NCI-H128 (cell line): ENCODE measurements at regions not wholly inside any gene's neighbourhood (a gene's known extent, or its start where the extent isn't known, plus 50 kb on each side); places are given as distances from the start of the nearest gene placed in this dataset.
"Not testable (repeated sequence)": the region's sequence is repeated elsewhere in the genome, so short reads cannot be mapped to it uniquely, and the experiment has no call there.

ENCODE experiments used
- DNase-seq: peaks from one replicate; lab custom pipeline; 2025; ENCODE audit not compliant: unreplicated experiment; lab: John Stamatoyannopoulos, UW

DNA sequence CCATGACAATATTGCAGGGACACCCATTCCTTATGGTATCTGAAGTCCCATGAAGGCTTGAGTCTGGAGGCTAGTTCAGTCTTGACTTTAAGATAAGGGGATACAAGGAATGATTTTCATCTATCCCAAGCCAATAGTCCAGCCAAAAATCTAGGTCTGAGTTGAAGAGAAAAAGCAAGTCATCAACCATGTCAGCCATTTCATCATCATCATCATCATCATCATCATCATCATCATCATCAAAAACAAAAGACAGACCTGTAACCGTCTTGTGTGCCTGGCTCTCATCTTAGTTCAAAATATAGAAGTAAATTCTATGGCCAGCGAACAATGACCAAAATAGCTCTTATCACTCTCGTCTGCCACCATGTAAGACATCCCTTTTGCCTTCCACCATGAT, 59.5 kb upstream of the FAM90A26 start:
- DNase-seq: not testable (repeated sequence)

DNA sequence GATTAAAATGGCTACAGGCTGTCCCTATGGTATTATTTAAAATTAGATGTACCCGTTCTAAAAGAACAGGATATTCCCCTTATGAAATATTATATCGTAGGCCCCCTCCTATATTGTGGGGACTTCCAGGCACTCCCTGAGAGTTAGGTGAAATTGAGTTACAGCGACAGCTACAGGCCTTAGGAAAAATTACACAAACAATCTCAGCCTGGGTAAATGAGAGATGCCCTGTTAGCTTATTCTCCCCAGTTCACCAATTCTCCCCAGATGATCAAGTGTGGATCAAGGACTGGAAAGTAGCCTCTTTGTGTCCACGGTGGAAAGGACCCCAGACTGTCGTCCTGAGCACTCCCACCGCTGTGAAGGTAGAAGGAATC, 67.1 kb upstream of the FAM90A26 start:
- DNase-seq: not testable (repeated sequence)

DNA sequence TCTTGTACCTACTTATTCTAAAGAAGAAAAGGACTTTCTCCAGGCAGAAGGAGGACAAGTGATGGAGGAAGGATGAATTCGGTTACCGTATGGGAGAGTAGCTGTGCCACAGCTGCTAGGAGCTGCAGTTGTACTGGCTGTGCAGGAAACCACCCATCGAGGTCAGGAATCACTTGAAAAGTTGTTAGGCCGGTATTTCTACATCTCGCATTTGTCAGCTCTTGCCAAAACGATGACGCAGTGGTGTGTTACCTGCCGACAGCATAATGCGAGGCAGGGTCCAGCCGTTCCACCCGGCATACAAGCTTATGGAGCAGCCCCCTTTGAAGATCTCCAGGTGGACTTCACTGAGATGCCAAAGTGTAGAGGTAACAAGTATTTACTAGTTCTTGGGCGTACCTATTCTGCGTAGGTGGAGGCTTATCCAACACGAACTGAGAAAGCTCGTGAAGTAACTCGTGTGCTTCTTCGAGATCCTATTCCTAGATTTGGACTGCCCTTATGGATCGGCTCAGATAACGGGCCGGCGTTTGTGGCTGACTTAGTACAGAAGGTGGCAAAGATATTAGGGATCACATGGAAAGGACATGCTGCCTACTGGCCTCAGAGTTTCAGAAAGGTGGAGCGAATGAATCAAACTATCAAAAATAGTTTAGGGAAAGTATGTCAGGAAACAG, 67.6 kb upstream of the FAM90A26 start:
- DNase-seq: not testable (repeated sequence)

DNA sequence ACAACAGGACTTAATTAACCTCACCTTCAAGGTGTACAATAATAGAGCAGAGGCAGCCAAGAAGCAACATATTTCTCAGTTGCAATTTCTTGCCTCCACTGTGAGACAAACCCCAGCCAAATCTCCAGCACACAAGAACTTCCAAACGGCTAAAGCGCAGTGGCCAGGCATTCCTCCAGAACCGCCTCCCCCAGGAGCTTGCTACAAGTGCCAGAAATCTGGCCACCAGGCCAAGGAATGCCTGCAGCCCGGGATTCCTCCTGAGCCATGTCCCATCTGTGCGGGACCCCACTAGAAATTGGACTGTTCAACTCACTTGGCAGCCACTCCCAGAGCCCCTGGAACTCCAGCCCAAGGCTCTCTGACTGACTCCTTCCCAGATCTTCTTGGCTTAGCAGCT, 73.9 kb upstream of the FAM90A26 start:
- DNase-seq: not testable (repeated sequence)

DNA sequence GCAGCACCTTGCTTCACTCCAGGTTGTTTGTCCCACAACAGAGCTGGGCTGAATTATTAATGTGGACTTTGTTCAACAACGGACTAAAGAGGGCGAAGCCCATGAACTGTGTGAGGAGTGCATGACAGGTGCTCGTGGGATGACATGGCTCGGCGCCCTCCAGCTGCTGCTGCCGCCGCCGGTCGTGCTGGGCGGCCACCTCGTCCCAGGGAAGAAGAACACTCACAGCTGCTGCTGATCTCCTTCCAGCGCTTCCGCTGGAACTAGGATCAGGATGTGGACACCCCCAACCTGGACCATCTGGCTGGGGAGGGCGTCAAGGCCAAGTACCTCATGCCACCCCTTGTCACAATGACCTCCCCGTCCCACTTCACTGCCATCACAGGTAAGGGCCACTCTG, 91.4 kb upstream of the FAM90A26 start:
- not testable (repeated sequence) for DNase-seq

DNA sequence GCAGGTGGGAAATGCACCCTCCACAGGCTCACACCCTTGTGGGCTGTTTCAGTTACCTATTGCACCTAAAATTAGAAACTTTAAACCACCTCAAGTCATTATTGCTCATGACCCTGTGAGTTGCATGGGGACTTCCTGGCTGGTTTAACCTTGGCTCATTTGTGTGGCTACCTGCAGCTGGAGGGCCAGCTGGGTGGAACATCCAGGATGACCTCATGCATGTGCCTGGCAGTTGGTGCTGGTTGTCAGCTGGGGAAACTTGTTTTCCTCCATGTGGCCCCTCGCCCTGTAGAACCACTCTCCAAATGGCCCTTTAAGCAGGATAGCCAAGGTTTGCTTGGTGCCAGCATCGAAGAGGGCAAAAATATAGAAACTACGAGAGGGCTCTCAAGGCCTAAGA, 93.2 kb upstream of the FAM90A26 start:
- not testable (repeated sequence) for DNase-seq

DNA sequence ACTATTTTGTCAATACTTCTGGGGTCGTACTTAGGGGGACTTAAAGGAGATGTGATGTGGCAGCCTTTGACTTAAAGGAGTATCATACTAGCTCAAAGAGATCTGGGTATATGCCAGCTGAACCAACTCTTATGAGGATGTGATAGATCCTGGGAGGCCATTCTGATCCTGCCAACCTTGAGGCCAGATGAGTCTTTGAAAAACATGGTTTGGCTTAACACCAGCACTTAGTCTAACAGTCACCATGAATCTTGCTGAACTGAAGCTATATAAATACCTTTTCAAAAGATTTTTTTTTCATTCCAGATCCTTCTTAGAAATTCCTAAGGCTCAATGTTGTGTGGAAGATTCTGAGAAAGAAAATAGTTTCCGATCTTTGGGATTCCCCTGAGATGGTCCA, 93.7 kb upstream of the FAM90A26 start:
- not testable (repeated sequence) for DNase-seq

DNA sequence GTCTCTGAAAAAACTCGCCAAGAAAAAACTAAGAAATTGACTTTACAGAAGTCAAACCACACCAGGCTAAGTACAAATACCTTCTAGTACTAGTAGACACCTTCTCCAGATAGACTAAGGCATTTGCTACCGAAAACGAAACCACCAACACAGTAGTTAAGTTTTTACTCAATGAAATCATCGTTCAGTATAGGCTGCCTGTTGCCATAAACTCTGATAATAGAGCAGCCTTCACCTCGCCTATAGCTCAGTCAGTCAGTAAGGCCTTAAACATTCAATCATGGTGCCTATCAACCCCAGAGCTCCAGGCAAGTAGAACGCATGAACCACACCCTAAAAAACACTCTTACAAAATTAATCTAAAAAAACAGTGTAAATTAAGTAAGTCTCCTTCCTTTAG, 96.8 kb upstream of the FAM90A26 start:
- DNase-seq: not testable (repeated sequence)

DNA sequence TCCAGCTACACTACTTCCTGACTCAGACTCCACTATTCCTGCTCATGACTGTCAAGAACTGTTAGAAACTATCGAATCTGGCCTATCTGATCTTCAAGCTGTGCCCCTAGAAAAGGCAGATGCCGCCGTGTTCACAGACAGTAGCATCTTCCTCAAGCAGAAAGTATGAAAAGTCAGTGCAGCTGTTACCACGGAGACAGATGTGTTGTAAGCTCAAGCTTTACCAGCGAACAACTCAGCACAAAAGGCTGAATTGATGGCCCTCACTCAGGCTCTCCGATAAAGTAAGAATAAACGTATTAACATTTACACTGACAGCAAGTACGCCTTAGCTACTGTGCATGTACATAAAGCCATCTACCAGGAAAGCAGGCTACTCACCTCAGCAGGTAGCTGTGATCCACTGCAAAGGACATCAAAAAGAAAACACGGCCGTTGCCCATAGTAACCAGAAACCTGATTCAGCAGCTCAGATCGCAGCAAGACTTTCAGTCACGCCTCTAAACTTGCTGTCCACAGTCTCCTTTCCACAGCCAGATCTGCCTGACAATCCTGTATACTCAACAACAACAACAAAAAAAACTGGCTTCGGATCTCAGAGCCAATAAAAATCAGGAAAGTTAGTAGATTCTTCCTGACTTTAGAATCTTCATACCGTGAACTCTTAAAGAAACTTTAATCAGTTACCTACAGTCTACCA, 97.5 kb upstream of the FAM90A26 start:
- not testable (repeated sequence) for DNase-seq

DNA sequence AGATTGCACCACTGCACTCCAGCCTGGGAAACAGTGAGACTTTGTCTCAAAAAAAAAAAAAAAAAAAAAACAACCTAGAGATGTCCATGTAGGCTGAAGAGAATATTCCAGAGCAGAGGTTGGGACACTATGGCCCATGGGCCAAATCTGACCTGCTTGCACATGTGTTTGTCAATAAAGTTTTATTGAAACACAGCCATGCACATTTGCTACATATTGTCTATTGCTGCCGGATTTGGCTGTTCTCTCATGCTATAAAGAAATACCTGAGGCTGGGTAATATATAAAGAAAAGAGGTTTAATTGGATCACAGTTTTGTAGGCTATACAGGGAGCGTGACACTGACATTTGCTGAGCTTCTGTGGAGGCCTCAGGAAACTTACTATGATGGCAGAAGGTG, 102.3 kb upstream of the FAM90A26 start:
- not testable (repeated sequence) for DNase-seq

DNA sequence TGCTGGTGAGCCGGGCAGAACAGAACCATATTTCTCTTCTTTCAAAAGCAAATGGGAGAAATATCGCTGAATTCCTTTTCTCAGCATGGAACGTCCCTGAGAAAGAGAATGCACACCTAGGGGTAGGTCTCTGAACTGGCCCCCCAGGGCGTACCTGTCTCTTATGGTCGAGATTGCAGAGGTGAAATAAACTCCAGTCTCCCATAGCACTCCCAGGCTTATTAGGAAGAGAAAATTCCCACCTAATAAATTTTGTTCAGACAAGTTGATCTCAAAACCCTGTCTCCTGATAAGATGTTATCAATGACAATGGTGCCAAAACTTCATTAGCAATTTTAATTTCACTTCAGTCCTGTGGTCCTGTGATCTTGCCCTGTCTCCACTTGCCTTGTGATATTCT, 106.6 kb upstream of the FAM90A26 start:
- not testable (repeated sequence) for DNase-seq

DNA sequence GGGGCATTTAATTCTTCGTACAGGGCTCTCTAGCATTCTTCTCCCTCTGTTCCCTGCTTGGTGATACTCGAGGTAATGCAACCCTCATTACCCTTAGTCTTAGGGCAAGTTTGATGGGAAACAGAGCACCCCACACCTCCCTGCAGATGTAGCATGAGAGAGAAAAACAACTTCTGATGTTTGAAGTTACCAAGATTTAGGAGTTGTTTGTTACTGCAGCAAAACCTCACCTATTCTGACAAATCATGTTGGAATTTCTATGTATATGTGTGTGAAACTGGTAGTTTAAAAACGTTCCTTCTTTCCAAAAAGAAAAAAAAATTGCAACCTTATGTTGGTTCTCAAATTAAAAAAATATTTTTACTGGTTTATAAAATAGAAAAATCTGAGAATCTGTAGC, 145.3 kb upstream of the FAM90A26 start:
- not testable (repeated sequence) for DNase-seq

DNA sequence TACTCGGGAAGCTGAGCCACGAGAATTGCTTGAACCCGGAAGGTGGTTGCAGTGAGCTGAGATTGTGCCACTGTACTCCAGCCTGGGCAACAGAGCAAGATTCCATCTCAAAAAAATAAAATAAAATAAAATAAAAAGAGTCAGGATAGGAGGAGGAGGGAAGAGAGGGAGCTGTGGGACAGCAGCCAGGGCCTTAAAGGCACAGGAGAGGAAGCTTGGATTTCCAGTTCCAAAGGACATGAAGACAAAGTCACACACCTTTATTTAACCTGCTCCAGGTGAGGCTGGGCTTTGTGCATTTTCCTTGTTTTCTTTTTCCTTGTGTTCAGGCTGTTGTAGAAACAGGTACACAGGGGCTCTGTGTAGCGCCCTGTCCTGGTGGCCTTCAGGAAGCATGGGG, 138.2 kb upstream of the HMX1 start:
- not testable (repeated sequence) for DNase-seq

DNA sequence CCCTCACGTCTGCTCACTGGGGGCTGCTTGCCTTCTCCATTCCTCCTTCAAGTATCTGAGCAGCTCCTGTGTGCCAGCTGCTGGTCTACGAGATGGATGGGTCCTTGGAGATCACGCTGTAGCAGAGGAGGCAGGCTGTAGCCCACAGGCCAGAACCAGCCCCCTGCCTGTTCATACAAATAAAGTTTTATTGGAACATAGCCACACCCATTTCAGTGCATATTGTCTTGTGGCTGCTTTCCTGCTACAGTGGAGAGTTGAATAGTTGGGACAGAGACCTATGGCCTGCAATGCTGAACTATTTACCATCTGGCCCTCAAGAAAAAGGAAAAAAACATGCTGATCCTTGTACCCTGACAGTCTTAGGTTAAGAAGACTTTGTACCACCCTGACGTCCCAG, 136.8 kb upstream of the HMX1 start:
- DNase-seq: not testable (repeated sequence)

DNA sequence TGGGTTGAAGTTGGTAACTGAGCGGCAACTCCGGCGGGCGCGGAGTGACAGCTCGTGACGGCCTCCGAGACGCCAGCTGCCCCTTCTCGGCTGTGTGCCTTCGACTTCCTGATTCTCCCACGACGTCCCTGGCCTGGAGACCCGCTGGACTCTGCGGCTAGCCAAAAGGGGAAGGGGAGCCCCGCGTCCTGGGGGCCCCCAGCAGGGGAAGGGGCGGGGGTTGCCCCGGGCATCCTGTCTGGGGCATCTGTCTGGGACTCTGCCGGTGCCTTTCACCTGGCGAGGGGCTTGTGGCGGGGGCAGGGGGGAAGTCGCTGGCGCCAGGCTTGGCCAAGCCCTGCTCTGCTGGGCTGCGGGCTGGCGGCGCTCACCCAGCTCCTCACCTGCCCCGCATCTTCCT, 129.5 kb upstream of the HMX1 start:
- not testable (repeated sequence) for DNase-seq

DNA sequence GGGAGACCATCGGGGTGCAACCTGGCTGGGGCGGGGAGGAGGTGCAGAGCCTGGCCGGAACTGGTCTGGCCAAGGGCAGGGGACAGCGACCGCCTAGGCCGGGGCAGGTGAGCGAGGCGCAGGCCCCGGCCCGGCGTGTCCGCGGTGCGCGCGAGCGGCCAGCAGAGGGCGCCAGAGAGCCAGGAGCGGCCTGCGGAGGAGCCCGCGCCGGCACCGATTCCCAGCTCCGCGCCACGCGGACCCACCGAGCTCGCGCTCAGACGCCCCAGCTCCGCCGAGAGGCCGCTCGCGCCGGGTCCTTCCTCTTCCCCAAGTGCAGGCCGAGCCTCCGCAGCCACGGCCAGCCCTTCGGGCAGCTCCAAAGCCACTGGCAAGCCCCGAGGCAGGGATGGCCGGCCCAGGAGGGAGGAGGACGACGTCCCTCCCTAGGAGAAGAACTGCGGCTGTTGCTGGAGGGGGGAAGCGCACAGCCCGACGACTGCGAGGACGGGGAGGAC, 128.9 kb upstream of the HMX1 start:
- DNase-seq: not testable (repeated sequence)

DNA sequence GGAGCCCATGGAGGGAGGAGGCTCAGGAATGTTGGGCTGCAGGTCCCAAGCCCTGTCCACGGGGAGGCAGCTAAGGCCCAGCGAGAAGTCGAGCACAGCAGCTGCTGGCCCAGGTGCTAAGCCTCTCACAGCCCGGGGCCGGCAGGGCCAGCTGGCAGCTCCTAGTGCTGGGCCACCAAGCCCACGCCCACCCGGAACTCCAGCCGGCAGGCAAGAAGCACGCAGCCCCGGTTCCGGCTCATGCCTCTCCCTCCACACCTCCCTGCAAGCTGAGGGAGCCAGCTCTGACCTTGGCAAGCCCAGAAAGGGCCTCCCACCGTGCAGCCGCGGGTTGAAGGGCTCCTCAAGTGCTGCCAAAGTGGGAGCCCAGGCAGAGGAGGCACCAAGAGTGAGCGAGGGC, 121.3 kb upstream of the HMX1 start:
- DNase-seq: peak; percentile 3

DNA sequence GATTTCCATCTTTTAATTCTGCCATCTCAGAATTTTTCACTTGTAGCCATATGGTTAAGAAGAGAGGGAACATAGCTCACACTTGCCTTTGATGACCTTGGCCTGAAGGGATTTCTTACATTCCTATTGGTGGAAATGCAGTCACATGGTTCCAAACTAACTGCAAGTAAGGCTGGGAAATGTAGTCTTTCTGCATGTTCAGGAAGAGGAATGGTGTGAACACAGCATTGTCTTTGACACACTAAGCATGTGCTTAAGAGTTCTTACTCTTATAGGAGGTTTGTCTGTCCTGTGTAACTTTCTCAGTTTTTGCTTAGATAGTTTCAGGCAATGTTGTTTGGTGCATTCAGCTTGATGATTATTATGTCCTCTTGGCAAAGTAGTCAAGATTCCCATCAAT, 119.8 kb upstream of the HMX1 start:
- not testable (repeated sequence) for DNase-seq

DNA sequence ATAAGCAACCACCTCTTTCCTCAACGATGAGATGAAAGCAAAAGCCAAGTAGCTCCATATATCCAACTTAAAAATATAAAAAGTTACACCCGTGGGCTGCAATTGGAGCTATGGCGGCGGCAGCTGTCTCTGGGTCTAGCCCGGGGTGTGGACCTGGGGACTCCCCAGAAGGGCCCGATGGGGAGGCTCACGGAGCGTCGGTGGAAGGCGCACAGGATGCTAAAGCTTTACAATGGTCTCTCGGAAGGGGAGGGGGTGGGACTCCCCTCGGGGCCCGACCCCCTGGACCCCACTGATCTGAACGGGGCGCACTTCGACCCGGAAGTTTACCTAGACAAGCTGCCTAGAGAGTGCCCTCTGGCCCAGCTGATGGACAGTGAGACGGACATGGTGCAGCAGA, 118.7 kb upstream of the HMX1 start:
- not testable (repeated sequence) for DNase-seq

DNA sequence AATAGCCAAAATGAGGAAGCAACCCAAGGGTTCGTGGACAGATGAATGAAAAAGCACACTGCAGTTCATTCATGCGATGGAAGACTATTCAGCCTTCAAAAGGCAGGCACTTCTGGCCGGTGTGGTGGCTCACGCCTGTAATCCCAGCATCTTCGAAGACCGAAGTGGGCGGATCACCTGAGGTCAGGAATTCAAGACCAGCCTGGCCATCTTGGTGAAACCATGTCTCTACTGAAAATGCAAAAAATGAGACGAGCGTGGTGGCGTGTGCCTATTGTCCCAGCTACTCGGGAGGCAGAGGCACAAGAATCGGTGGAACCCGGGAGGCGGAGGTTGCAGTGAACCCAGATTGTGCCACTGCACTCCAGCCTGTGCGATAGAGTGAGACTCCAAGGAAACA, 114.1 kb upstream of the HMX1 start:
- DNase-seq: not testable (repeated sequence)

DNA sequence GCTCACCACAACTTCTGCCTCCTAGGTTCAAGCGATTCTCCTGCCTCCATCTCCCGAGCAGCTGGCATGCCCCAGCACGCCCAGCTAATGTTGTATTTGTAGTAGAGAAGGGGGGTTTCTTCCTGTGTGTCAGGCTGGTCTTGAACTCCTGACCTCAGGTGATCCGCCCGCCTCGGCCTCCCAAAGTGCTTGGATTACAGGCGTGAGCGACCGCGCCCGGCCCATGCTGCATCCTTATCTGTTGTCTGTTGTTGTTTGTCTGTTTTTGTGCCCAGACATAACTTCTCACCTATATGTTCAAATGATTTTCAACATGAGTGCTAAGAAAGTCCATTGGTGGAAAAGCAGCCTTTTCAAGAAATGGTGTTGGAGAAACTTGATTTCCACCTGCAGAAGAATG, 113.0 kb upstream of the HMX1 start:
- DNase-seq: not testable (repeated sequence)

DNA sequence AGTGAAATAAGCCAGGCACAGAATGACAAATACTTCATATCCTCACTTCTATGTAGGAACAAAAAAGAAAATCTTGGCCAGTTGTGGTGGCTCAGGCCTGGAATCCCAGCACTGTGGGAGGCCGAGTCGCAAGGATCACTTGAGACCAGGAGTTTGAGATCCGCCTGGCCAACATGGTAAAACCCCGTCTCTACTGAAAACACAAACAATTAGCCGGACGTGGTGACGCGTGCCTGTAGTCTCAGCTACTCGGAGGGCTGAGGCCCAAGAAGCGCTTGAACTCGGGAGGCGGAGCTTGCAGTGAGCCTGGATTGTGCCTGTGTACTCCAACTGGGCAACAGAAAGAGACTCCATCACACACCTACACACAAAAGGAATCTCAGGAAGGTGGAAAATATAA, 112.3 kb upstream of the HMX1 start:
- not testable (repeated sequence) for DNase-seq
